ENCODE measurements at regions not wholly inside any gene's neighbourhood (a gene's known extent, or its start where the extent isn't known, plus 50 kb on each side); places are given as distances from the start of the nearest gene placed in this dataset.

DNA sequence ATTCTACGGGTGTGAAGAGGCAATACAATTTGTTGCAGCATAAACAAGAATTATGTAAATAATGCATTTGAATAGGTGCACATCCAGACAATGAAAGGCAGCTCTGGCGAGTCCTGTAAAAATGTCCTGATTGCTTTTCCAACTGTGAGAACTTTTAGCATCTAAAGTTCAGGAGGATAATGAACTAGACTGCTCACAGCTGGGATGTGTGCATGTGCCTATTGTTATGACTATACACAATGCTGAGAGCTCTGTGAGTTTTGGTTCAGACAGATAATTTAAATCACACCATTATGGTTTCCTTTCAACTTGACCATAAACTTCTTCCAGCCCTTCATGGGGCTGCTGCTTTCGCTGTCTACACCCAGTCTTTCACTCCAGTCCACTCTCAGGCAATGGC lies 99.9 kb downstream of the PLK2 start:
- TF ChIP-seq, protein P1, sequence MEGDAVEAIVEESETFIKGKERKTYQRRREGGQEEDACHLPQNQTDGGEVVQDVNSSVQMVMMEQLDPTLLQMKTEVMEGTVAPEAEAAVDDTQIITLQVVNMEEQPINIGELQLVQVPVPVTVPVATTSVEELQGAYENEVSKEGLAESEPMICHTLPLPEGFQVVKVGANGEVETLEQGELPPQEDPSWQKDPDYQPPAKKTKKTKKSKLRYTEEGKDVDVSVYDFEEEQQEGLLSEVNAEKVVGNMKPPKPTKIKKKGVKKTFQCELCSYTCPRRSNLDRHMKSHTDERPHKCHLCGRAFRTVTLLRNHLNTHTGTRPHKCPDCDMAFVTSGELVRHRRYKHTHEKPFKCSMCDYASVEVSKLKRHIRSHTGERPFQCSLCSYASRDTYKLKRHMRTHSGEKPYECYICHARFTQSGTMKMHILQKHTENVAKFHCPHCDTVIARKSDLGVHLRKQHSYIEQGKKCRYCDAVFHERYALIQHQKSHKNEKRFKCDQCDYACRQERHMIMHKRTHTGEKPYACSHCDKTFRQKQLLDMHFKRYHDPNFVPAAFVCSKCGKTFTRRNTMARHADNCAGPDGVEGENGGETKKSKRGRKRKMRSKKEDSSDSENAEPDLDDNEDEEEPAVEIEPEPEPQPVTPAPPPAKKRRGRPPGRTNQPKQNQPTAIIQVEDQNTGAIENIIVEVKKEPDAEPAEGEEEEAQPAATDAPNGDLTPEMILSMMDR (IDR thresholded peaks at IDR 0.05), result no peak
- TF ChIP-seq SIN3A (IDR thresholded peaks at IDR 0.05; ENCODE audit: borderline replicate concordance, insufficient read depth, low read depth, low read length), result no peak
- no peak for TF ChIP-seq TCF7L2 (IDR thresholded peaks at IDR 0.05; ENCODE audit: low read depth, low read length)
- TF ChIP-seq POLR2AphosphoS5 (IDR thresholded peaks at IDR 0.05; ENCODE audit: low read depth, low read length), result no peak
- no peak for TF ChIP-seq REST (IDR thresholded peaks at IDR 0.05; ENCODE audit: insufficient read depth in 1 of 2, low read depth in 2 of 2, low read length in 1 of 2)
- Histone ChIP-seq H3K9me3 (ENCODE audit: control insufficient read depth, insufficient read depth, low read depth, low read length) (no peaks in the 10 kb centered on the region), H3K4me3 (ENCODE audit: low read depth in 2 of 2, low read length in 2 of 2) (no peak overlapping the region), H3K27ac (ENCODE audit: low read length) (no peak overlapping the region), H3K27me3 (ENCODE audit: control insufficient read depth, insufficient read depth, low read length) (no peaks in the 10 kb centered on the region), H3K36me3 (ENCODE audit: control insufficient read depth, insufficient read depth, low read length) (no peaks in the 10 kb centered on the region), H3K4me1 (ENCODE audit: control insufficient read depth, insufficient read depth, low read length) (no peaks in the 10 kb centered on the region)
- ChIA-PET POLR2A (no interaction called here), CTCF (no interaction called here)
- BruUV-seq (replicated peaks), result no TSS peak
- intact Hi-C loops (cut with micrococcal nuclease; ENCODE audit: unreplicated experiment), result no loop called here
- ATAC-seq (no peak), DNase-seq (ENCODE audit: low read depth, low spot score) (no peak)
- in situ Hi-C loops (cut with HindIII; ENCODE audit: low pct_unique_long_range_greater_than_20kb, low sequenced_read_pairs), result no loop called here

DNA sequence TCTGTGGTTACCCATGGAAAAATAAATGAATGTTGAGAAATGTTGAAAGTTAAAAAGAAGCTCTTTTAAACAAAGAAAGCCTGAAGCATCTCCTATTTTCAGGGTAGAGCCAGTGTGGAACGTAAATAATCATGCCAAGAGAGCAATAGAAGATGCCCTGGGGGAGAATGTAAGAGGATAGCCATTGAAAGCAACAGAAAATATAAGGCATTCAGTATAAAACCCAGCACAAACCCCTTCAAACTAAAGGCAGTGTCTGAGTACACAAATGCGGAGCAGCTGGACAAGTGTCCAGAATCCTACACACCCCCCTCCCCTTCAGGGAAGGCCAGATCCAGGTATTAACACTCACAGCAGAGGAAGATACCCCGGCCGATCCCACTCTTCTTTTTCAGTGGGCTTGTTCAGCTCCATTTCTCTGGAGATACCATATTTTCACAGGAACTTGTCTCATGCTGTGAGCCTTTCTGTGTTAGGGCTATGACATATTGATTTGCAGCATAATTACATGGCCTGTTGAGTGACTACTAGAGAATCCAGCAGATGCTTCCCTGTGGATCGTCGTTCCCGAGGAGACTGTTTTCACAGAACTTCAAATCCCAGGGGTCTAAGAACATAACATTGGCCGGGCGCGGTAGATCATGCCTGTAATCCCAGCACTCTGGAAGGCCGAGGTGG lies 101.2 kb downstream of the PLK2 start:
- Histone ChIP-seq H3K9me3 (ENCODE audit: control insufficient read depth, insufficient read depth, low read depth, low read length) (no peaks in the 10 kb centered on the region), H3K4me3 (ENCODE audit: low read depth in 2 of 2, low read length in 2 of 2) (no peak overlapping the region), H3K27me3 (ENCODE audit: control insufficient read depth, insufficient read depth, low read length) (no peaks in the 10 kb centered on the region), H3K27ac (ENCODE audit: low read length) (peak overlapping the region; percentile 19; the same call in 1 of the 2 replicates), H3K36me3 (ENCODE audit: control insufficient read depth, insufficient read depth, low read length) (no peaks in the 10 kb centered on the region), H3K4me1 (ENCODE audit: control insufficient read depth, insufficient read depth, low read length) (0 out of 2 replicates have a peak, but pooled peaks cover 3% of the 10 kb centered on the region)
- in situ Hi-C loops (cut with HindIII; ENCODE audit: low pct_unique_long_range_greater_than_20kb, low sequenced_read_pairs) (no loop called here), intact Hi-C loops (cut with micrococcal nuclease; ENCODE audit: unreplicated experiment) (no loop called here)
- POLR2A ChIA-PET, result no interaction called here
- ATAC-seq (no peak), DNase-seq (ENCODE audit: low read depth, low spot score) (no peak)
- CTCF ChIA-PET, result no interaction called here
- BruUV-seq (replicated peaks), result no TSS peak
- TF ChIP-seq TCF7L2 (IDR thresholded peaks at IDR 0.05; ENCODE audit: low read depth, low read length), result no peak
- TF ChIP-seq POLR2AphosphoS5 (IDR thresholded peaks at IDR 0.05; ENCODE audit: low read depth, low read length), result no peak

- H3K27ac ChIP-seq (ENCODE audit: low read length), result peak overlapping the region; percentile 45; the same call in 1 of the 2 replicates
- no peaks in the 10 kb centered on the region for H3K9me3 ChIP-seq (ENCODE audit: control insufficient read depth, insufficient read depth, low read depth, low read length)
- intact Hi-C loops (cut with micrococcal nuclease; ENCODE audit: unreplicated experiment), result no loop called here
- no peaks in the 10 kb centered on the region for H3K27me3 ChIP-seq (ENCODE audit: control insufficient read depth, insufficient read depth, low read length)
- DNase-seq (ENCODE audit: low read depth, low spot score), result no peak
- 0 out of 2 replicates have a peak, but pooled peaks cover 3% of the 10 kb centered on the region for H3K4me1 ChIP-seq (ENCODE audit: control insufficient read depth, insufficient read depth, low read length)
- no peak overlapping the region for H3K4me3 ChIP-seq (ENCODE audit: low read depth in 2 of 2, low read length in 2 of 2)
- POLR2A ChIA-PET, result no interaction called here
- no peak for TF ChIP-seq TCF7L2 (IDR thresholded peaks at IDR 0.05; ENCODE audit: low read depth, low read length)
- no peak for TF ChIP-seq REST (IDR thresholded peaks at IDR 0.05; ENCODE audit: insufficient read depth in 1 of 2, low read depth in 2 of 2, low read length in 1 of 2)
- TF ChIP-seq, protein P1 (IDR thresholded peaks at IDR 0.05), result no peak
- no peak for TF ChIP-seq SIN3A (IDR thresholded peaks at IDR 0.05; ENCODE audit: borderline replicate concordance, insufficient read depth, low read depth, low read length)
- no peak for TF ChIP-seq POLR2AphosphoS5 (IDR thresholded peaks at IDR 0.05; ENCODE audit: low read depth, low read length)
- no TSS peak for BruUV-seq (replicated peaks)
- ATAC-seq, result no peak
- in situ Hi-C loops (cut with HindIII; ENCODE audit: low pct_unique_long_range_greater_than_20kb, low sequenced_read_pairs), result no loop called here
- CTCF ChIA-PET, result no interaction called here
- no peaks in the 10 kb centered on the region for H3K36me3 ChIP-seq (ENCODE audit: control insufficient read depth, insufficient read depth, low read length)
Measured at GRCh38 chr5:58357799-58358500, 101.9 kb downstream of the PLK2 start.

Data from Panc1 (cell line).